Dedifferentiated amniotic fluid mesenchymal stem cell (primary cell): ENCODE measurements at regions not wholly inside any gene's neighbourhood (a gene's known extent, or its start where the extent isn't known, plus 50 kb on each side); places are given as distances from the start of the nearest gene placed in this dataset.
"Not testable (repeated sequence)": the region's sequence is repeated elsewhere in the genome, so short reads cannot be mapped to it uniquely, and the experiment has no call there.

Experiments
- DNase-seq: peaks from one replicate; pipeline ENCODE4 v3.0.0-alpha.2; 2016; ENCODE audit errors: extremely low spot score

GRCh38 chr13:53101883-53102282, 73.3 kb downstream of the OLFM4 start:
- no peak for DNase-seq

GRCh38 chr13:53104136-53104535, 75.5 kb downstream of the OLFM4 start:
- no peak for DNase-seq

GRCh38 chr13:53105477-53105876, 76.9 kb downstream of the OLFM4 start:
- no peak for DNase-seq

- no peak for DNase-seq
Observed at GRCh38 chr13:53105890-53106289, 77.3 kb downstream of the OLFM4 start.

- no peak for DNase-seq
Observed at GRCh38 chr13:53110181-53110580, 81.6 kb downstream of the OLFM4 start.

- DNase-seq = no peak
Observed at GRCh38 chr13:53110614-53111013, 82.0 kb downstream of the OLFM4 start.

- no peak for DNase-seq
Observed at GRCh38 chr13:53112522-53112921, 83.9 kb downstream of the OLFM4 start.

GRCh38 chr13:53117048-53117447, 88.4 kb downstream of the OLFM4 start:
- DNase-seq = not testable (repeated sequence)

- no peak for DNase-seq
Observed at GRCh38 chr13:53121131-53121773, 92.6 kb downstream of the OLFM4 start.

- no peak for DNase-seq
Observed at GRCh38 chr13:53121919-53122318, 93.3 kb downstream of the OLFM4 start.

GRCh38 chr13:53123536-53123935, 94.9 kb downstream of the OLFM4 start:
- DNase-seq = no peak

GRCh38 chr13:53124623-53125022, 96.0 kb downstream of the OLFM4 start:
- DNase-seq = no peak

GRCh38 chr13:53126841-53127245, 98.2 kb downstream of the OLFM4 start:
- DNase-seq = no peak

- DNase-seq = no peak
Observed at GRCh38 chr13:53127373-53127772, 98.8 kb downstream of the OLFM4 start.

GRCh38 chr13:53129864-53130393, 101.3 kb downstream of the OLFM4 start:
- DNase-seq = no peak

GRCh38 chr13:53131361-53131760, 102.7 kb downstream of the OLFM4 start:
- no peak for DNase-seq

- DNase-seq = no peak
Observed at GRCh38 chr13:53135301-53135700, 106.7 kb downstream of the OLFM4 start.

GRCh38 chr13:53136554-53137215, 108.1 kb downstream of the OLFM4 start:
- DNase-seq = no peak

- peak; percentile 43 for DNase-seq
Observed at GRCh38 chr13:53137779-53138178, 109.2 kb downstream of the OLFM4 start.

- DNase-seq = no peak
Observed at GRCh38 chr13:53138376-53139036, 109.9 kb downstream of the OLFM4 start.

- no peak for DNase-seq
Observed at GRCh38 chr13:53141336-53141735, 112.7 kb downstream of the OLFM4 start.

GRCh38 chr13:53142306-53142705, 113.7 kb downstream of the OLFM4 start:
- DNase-seq = no peak
